ENCODE measurements at regions not wholly inside any gene's neighbourhood (a gene's known extent, or its start where the extent isn't known, plus 50 kb on each side); places are given as distances from the start of the nearest gene placed in this dataset.
"Not testable (repeated sequence)": the region's sequence is repeated elsewhere in the genome, so short reads cannot be mapped to it uniquely, and the experiment has no call there.

DNA sequence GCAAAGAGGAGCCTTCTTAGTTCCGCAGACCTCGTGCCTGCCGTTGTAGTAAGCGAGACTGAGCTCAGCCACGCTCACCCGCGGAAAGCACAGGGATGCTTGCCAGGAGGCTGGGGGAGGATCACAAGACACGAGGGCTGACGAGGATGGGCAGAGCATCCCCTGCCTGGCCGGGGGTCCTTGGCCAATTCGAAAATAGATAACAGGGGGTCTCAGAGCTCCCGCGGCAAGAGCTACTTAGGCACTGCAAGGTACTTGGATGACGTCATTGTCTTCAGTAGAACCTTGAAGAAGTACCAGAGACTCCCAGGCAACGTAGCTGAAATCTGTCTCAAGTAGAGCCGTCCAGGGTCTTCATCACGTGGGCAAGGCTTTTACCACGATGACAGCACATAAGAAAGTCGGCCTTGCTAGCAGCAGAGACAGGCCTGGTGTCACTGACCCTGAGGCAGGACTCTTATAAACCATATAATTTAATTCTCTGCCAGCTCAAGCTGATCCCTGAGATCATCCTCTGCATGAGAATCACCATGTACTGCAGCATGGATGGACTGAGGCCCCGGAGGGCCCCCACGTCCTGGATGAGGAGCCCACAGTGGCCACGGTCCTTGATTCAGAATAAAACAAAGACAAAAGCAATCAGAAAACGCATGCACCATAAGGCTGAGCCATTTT is 81.9 kb downstream of the TMEM18 start:
- no peak for DNase-seq (ENCODE audit: low read depth in 3 of 3)

DNA sequence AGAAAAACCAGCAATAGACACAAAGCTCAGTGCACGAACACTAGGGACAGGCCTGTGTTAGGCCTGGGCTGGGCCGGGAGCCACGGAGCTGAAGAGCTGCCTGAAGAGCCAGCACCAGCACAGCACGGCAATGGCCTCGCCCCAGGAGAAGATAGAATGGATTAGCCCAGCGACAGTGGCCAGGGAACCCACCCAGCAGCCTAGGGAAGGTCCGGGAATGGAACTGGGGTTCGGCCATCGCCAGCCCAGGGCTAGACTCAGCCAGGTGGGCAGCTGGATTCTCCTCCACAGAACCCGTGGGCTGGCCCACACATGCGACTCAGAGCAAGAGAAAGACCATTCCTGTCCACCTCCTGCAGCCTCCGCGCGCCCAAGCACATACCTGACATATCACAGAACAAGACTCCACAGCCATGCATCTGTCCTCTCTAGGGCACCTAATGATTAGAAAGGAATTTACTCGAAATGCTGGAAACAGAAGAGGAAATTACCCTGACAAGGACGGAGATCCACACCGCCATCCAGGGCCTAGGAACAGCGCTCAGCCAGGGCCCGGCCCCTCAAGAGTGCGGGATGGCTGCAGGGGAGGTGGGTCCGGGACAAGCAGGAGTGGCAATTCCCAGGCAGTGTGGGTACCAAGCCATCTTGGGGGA is 82.8 kb downstream of the TMEM18 start:
- DNase-seq (ENCODE audit: low read depth in 3 of 3), result no peak

DNA sequence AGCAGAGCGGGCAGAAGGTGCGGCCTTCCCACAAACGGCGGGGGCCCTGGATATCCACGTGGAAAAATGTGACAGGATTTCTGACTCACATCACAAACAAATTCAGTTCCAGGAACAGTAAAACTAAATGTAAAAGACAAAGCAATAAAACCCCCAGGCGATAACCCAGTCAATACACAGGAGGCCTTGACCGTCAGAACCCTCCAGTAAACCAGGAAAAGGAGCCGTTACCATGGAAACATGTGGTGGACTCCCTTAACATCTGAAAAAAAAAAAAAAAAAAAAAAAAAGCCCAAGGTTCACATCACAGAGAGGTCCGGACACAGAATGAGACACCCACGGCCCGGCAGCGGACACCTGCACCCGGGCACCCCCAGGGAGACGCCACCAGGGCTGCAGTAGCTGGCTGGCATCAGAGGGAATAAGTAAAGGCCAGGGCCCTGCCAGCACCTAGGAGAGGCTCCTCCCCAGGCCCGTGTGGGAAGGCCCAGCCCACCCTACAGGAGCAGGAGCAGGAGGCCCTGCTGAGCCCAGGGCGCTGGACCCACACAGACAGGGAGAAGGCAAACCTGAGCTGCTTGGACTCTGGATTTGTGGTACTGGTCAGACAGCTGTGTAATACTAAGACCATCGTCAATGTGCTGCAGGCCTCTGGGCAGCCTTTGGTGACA is 83.7 kb downstream of the TMEM18 start:
- DNase-seq (ENCODE audit: low read depth in 3 of 3), result no peak

DNA sequence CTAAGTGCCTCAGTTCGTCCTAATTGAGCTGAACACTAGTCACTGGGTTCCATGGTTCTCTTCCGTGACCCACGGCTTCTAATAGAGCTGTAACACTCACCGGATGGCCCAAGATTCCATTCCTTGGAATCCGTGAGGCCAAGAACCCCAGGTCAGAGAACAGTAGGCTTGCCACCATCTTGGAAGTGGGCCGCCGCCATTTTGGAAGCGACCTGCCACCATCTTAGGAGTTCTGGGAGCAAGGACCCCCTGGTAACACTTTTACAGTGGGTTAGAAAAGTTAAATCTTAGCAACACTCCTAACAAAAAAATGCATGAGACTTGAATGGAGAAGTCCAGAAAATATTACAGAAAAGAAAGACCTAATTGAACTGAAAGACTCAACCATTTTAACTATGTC is 84.5 kb downstream of the TMEM18 start:
- no peak for DNase-seq (ENCODE audit: low read depth in 3 of 3)

DNA sequence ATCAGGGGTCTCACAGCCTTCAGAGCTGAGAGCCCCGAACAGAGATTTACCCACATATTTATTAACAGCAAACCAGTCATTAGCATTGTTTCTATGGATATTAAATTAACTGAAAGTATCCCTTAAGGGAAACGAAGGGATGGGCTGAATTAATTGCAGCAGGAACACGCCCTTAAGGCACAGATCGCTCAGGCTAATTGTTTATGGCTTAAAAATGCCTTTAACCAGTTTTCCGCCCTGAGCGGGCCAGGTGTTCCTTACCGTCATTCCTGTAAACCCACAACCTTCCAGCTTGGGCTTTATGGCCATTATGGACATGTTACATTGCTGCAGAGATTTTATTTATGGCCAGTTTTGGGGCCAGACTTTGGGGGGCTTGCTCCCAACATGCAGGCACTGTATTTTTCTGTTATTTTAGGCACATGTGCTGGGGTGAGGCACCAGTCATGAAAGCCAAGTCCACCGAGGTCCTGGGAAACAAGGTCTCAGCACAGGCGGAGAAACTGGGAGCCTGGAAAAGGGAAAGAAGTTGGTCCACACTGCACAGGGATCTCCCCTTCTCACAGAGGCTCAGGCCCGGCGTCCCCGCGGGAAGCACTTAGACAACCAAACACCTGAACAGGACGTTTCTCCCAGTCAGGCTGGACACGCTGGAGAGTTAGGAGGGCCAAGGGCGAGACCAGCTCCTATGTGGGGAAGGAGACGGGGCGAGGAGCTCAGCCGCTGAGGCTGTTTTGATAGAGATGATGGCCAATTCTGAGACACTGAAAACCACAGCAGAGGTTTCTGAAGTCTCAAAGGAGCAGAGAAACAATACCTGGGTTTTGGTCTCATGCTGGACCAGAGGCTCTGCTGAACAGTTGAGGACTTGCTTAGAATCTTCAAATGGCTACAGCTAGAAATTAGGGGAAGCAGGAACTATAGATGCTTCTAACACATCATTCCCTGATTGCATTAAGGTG is 86.7 kb downstream of the TMEM18 start:
- DNase-seq (ENCODE audit: low read depth in 3 of 3), result no peak

DNA sequence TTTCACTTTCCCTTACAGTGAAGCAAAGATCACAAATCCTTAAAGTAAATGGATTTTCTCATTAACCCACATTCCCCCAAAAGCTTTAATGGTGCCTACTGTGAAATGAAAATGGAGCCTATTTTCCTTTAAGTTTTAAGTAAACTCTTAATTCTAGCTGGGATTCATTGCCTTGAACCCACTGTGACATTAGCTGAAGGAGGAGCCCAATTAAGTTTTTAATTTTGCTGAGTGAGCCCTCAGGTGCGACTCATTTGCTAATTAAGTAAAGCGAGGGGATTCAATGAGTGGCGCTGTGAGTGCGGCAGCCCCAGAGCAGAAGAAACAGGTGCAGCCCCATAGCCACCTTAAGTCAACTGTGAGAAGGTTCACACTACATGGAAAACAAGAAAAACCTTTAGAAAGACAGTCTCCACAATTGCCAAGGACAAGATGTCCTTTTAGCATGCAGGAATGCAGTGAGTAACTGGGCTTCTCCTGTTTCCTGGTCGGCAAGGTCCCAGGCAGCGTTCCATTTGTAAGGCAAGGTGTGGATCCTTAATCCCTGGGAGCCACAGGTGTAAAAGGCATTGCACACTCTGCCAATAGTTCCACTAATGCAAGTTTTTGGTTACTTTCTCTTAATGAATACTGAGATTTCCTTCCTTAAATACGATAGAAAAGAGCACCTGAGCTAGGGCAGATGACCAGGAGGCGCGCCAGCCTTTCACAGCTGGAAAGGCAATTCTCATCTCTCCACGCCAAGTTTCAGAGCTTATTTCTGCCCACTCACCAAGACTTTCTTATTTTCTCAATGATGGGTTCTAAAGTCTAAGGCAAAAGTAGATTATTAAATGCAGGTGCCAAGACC is 87.7 kb downstream of the TMEM18 start:
- no peak for DNase-seq (ENCODE audit: low read depth in 3 of 3)

DNA sequence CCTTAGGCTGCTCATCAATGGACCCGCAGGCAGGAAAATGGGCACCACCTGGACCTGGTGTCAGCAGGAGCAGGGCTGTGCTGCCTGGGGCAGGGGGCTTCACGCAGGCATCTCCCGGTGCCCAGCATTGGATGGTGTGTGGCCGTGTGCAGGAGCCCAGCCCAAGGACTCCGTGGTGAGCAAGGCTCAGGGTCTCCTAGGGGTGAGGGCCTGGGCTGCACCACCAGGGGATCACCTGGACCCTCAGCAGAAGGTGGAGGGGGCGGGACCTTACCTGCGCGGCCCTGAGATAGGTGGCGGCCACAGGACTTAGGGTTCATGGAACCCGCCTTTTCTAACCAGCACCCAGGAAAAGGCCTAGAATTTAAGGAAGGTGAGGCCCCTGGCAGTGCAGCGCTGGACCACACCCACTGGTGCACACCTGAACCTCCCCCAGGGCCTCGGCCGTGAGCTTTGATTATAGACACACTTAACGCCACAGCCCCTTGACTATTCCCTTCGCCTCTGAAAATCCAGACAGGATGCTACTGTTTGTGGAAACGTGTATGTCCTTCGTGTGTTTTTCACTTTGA is 89.0 kb downstream of the TMEM18 start:
- no peak for DNase-seq (ENCODE audit: low read depth in 3 of 3)

DNA sequence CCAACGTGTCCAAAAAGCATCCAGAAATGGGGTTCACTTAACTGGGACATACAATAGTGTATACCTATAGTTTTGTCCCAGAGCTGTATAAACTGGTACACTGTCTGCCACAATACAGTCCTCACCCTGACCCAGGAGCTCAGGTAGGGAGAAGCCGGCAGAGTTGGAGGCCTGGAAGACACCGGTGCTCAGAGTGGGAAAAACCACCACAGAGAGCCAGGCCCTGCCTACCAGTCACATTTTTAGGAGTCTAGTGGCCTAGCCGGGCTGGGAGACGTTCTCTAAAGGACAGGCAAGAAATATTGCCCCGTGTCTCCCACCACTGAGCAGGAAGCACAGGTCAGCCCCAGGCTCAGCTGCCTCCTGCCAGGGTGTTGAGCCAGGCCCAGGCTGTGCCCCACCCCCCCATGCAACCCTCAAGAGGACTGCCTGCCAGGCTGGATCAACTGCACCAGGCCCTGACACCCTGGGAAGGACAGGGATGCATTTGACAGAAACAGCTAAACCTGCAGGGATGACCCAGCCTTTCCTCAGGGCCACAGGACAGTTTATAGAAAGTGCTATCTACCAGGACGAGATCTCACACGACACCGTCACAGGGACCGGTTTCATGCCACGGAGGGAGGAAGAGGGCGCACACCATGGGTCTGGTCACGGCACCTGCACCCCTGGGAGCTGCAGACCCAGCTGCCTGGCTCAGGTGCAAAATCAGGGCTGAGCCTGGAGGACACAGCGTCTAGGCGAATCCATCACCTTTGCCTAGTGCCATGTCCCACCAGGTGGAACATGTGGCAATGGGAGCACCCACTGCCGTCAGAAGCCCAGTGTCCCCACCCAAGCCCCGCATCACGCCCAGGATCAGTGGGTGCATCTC is 89.9 kb downstream of the TMEM18 start:
- DNase-seq (ENCODE audit: low read depth in 3 of 3), result no peak

DNA sequence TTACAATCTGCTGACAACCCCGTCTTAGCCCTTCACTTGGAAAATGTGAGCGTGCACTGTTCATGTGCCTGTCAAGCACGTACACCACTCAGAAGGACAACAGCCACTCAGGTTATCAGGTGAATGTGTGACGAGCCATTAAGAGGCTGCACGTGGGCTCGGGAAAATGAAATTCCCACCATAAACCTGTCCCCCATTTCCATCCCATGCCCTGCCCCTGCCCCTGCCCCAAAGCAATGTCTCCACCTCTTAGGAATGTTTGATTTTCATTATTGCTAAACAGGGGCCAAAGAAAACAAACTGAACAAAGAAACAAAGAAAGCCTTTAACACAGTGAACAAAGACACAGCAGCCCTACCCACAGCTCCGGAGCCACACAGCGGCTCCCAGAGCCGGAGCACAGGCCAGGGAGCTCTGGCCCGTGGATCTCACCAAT is 90.5 kb downstream of the TMEM18 start:
- DNase-seq (ENCODE audit: low read depth in 3 of 3), result no peak

DNA sequence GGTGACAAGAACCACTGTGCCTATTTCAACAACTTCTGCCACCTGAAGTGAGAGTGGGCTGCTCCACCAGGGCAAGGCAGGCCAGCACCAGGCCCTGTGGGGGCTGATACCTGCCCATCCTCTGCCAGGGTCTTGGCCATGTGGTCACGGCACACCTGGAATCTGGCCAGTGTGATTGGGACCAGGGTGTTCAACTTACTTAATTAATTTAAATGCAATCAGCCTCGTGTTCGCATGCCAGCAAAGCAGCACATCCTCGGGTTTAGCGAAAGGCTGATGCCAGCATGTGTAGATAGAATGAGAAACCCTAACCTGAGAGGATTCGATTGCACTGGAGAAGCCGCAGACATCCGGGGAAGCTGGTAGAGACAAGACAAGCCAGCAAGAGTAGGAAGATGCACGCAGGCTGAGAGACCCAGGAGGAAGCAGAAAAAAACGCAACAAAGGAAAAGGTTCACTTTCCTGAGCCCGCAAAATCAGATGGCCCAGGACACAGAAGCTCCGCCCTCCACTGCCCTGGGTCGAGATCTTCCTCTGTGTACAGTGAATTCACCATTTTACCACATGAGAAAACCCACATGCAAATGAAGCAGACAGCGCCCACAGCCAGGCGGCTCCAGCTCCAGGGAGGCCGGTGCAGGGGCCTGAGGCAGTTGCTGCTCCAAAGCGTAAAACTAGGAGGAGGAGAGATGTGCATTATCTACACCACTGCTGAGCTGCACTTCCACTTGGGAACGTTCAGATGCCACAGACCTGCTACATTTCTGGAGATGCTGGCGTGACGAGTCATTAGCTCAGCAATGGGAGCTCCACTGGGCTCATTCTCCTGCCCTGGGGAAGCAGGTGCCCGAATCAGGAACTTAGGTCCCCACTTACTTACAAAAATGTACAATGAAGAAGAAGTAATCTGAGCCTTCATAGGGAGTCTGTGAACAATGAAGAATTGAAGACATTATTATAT is 92.1 kb downstream of the TMEM18 start:
- peak; percentile 2 to 19 (median 14) for DNase-seq (ENCODE audit: low read depth in 3 of 3)

DNA sequence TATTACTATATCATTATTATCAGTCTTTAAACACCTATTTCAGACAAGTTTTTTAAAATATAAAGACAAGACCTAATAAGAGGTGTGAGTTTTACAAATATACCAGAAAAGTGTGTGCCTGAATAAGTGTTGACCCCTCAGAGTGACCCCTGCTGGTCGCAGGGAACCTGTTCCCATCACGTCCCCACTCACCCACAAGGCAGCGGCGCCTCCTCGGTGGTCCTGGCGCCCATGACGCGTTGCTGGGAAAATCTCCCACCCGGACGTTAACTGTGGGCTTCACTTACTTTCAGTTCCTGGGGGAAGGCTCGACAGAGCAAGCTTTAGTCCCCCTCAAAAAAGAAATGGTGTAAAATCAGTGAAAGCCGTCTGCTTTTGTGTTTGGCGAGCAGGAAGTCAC is 93.5 kb downstream of the TMEM18 start:
- no peak for DNase-seq (ENCODE audit: low read depth in 3 of 3)

DNA sequence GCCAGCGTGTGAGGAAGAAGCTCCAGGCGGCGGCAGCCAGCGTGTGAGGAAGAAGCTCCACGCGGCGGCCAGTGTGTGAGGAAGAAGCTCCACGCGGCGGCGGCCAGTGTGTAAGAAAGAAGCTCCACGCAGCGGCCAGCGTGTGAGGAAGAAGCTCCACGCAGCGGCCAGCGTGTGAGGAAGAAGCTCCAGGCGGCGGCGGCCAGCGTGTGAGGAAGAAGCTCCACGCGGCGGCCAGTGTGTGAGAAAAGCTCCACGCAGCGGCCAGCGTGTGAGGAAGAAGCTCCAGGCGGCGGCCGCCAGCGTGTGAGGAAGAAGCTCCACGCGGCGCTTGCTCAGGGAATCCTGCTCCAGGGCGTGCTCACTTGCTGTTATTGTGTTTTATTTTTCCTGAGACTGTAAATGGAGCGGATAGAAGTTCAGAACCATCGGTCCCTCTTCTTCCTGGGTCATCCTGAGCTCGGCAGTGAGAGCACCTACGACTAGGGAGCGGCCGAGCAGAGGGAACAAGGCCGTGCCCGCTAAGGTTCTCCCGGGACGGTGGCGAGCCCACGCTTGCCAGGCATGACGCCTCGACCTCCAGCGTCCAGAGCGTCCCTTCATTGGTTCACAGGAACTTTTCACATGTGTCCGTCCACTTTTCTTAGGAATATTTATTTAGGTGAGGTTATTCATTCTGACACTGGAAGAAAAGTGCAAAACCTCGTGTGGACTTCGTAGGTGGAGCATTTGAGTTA is 94.2 kb downstream of the TMEM18 start:
- DNase-seq (ENCODE audit: low read depth in 3 of 3), result no peak

DNA sequence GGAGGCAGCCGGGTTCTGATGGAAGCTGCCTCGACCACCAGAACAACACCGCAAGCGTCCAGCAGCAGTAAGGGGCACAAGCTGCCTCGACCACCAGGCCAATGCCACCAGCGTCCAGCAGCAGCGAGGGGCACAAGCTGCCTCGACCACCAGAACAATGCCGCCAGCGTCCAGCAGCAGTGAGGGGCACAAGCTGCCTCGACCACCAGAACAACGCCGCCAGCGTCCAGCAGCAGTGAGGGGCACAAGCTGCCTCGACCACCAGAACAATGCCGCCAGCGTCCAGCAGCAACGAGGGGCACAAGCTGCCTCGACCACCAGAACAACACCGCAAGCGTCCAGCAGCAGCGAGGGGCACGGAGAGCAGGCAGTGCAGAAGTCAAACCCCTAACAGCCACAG is 94.9 kb downstream of the TMEM18 start:
- not testable (repeated sequence) for DNase-seq (ENCODE audit: low read depth in 3 of 3)

DNA sequence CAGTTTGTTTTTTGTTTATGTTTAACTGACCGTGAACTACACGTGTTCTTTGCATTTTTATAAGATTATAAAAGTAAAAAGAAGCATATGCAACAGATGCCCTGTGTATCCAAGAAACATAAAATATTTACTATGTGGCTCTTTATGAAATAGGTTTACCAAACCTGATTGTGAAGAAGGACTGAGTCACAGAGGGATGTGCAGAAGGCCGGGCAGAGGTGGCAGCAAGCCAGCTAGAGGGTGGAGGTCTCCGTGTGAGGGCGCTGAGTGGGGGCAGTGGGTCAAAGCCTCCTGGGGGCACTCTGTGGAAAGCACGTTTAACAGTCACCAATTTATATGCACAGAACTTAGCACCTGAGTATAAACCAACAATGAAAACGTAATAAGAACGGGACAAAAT is 97.2 kb downstream of the TMEM18 start:
- DNase-seq (ENCODE audit: low read depth in 3 of 3), result no peak

DNA sequence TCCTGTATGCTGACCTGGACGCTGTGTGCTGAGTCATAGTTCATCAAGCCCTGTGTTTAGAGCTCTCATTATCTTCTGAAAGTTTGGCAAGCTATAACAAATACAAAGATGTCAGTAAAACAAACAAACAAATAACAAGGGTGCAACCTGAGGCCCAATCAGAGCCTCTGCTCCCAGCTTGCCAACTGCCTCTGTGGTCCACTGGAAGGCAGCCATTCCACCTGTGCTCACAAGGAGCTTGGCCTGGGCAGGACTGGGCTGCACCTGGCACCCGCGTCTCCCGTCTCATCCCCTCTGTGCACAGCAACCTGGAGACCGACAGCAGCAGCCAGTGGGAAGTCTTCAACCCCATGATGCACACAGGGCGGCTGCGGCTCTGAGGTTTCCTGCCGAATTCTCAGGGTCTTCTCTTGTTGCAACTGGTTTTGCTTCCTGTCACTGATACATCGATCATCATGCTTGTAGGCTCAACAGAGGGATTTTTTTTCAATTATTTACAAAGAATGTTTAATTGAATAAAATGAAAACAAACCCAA is 97.8 kb downstream of the TMEM18 start:
- DNase-seq (ENCODE audit: low read depth in 3 of 3), result no peak

DNA sequence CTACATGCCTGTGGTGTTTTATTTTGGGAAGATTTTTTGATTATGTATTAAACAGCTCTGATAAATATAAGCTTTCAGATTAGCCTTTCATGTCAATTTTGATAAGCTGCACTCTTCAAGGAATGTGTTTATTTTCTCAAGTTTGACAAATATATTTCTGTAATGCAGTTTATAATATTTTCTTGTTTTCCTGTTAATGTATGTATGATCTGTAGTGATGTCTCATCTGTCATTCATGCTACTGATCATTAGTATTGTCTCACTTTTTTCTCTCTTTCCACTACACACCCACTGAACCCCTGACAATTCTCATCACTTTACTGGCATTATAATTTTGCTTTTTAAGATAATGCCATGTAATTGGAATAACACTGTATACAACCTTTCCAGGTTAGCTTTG is 100.9 kb downstream of the TMEM18 start:
- DNase-seq (ENCODE audit: low read depth in 3 of 3), result no peak

DNA sequence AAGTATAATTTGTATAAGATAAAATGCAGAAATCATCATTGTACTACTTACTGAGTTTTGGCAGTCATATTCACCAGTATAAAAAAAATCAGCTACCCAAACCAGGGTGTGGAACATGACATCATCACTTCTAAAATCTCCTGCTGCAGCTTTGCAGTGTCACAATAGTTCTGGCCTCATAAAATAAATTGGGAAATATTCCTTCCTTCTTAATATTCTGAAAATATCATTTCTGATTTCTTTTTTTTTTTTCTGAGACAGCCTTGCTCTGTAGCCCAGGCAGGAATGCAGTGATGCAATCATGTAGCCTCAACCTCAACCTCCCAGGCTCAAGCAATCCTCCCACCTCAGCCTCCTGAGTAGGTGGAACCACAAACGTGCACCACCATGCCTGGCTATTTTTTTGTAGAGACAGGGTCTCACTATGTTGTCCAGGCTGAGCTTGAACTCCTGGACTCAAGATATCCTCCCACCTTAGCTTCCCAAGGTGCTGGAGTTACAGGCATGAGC is 101.4 kb downstream of the TMEM18 start:
- no peak for DNase-seq (ENCODE audit: low read depth in 3 of 3)
